Epithelial cell of esophagus (primary cell): ENCODE measurements at regions not wholly inside any gene's neighbourhood (a gene's known extent, or its start where the extent isn't known, plus 50 kb on each side); places are given as distances from the start of the nearest gene placed in this dataset.

Experiments used
- DNase-seq: peaks from one replicate; pipeline ENCODE4 v3.0.0; 2010; ENCODE audit warnings: low read depth
- H3K4me3 ChIP-seq: 2 replicates; pipeline ENCODE4 v1.5.1; 2011; ENCODE audit warnings: mild to moderate bottlenecking, low read length, control low read depth
- TF ChIP-seq, protein P1 (sequence below): IDR thresholded peaks from 2 replicates; pipeline ENCODE4 v1.5.1; 2011; ENCODE audit warnings: low read depth, mild to moderate bottlenecking, low read length, control low read depth, inconsistent platforms; ENCODE audit not compliant: insufficient read depth; ENCODE audit errors: missing control alignments

- TF ChIP-seq, protein P1, sequence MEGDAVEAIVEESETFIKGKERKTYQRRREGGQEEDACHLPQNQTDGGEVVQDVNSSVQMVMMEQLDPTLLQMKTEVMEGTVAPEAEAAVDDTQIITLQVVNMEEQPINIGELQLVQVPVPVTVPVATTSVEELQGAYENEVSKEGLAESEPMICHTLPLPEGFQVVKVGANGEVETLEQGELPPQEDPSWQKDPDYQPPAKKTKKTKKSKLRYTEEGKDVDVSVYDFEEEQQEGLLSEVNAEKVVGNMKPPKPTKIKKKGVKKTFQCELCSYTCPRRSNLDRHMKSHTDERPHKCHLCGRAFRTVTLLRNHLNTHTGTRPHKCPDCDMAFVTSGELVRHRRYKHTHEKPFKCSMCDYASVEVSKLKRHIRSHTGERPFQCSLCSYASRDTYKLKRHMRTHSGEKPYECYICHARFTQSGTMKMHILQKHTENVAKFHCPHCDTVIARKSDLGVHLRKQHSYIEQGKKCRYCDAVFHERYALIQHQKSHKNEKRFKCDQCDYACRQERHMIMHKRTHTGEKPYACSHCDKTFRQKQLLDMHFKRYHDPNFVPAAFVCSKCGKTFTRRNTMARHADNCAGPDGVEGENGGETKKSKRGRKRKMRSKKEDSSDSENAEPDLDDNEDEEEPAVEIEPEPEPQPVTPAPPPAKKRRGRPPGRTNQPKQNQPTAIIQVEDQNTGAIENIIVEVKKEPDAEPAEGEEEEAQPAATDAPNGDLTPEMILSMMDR, result no peak
- no peak for DNase-seq
- no peak overlapping the region for H3K4me3 ChIP-seq
Observed at GRCh38 chr3:27578032-27578431, 93.8 kb upstream of the SLC4A7 start.

DNA sequence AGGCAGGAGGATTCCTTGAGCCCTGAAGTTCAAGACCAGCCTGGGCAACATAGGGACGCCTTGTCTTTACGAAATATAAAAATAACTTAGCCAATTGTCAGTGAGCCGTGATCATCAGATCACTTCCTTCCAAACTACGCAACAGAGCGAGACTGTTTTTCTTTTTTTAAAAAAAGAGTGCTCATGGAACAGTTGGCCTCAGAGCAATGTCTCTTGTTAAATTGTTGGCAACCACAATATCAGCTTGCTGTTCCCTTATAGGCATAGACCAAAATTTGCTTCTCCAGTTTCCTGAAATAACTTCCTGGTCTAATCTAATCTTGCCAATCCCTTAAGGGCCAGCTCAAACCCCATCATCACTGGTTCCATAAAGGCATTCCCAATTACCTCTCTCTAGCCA, 93.3 kb upstream of the SLC4A7 start:
- DNase-seq, result no peak
- H3K4me3 ChIP-seq, result no peak overlapping the region
- TF ChIP-seq, protein P1, result no peak

DNA sequence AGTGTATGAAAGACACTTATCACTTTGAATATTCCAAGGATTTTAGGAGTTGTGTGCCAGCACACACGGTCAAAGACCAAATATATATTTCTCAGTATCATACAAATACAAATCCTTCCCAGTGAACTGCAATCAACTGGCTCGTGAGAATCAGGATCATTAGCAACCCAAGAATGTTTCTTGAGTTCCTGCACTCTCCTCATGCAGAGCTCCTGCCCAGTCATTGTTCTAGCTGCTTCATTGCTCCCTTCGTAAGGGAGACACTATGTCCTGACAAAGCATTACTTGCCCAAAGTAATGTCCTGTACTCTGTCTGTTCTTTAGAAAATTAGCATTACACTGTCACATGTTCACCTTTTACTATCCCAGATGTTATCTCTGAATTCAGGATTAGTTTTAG, 92.0 kb upstream of the SLC4A7 start:
- TF ChIP-seq, protein P1, result no peak
- no peak overlapping the region for H3K4me3 ChIP-seq
- no peak for DNase-seq

- TF ChIP-seq, protein P1, result no peak
- DNase-seq, result no peak
- no peak overlapping the region for H3K4me3 ChIP-seq
Observed at GRCh38 chr3:27575499-27575898, 91.3 kb upstream of the SLC4A7 start.

- no peak overlapping the region for H3K4me3 ChIP-seq
- DNase-seq, result no peak
- TF ChIP-seq, protein P1, result no peak
Observed at GRCh38 chr3:27574438-27574795, 90.2 kb upstream of the SLC4A7 start.

DNA sequence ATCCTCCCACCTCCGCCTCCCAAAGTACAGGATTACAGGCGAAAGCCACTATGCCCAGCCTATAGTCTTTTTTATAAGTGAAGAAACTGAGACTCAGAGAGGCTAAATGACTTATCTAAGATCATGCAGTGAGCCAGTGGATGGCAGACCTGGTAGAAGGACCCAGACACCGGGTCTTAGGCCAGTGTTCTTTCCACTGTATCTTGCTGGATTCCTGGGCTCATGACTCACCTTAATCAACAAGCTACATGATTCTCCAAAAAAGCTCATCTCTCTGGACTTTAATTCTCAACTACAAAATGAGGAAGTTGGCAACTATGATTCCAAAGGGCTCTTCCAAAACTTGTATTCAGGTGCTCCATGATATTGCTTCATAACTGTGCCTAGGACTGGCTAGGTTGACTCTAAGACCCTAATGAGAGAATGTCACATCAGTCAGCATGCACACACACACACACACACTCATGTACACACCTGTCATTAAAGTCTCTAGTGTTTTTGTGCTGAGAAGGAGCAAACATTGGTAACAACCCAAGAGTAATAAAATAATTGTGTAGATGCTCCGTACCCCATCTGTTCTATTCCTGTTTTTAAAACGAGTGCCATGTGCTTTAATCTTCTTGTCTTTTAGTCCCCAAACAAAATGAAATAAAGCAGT, 89.7 kb upstream of the SLC4A7 start:
- TF ChIP-seq, protein P1, result no peak
- H3K4me3 ChIP-seq, result no peak overlapping the region
- no peak for DNase-seq

- TF ChIP-seq, protein P1, result no peak
- DNase-seq, result no peak
- H3K4me3 ChIP-seq, result no peak overlapping the region
Observed at GRCh38 chr3:27573138-27573537, 89.0 kb upstream of the SLC4A7 start.
